ENCODE measurements at regions not wholly inside any gene's neighbourhood (a gene's known extent, or its start where the extent isn't known, plus 50 kb on each side); places are given as distances from the start of the nearest gene placed in this dataset.

- ChIA-PET POLR2A (no interaction called here), CTCF (ENCODE audit: low intra/inter-chr PET ratio, low total read pairs) (no interaction called here)
- ATAC-seq = no peak
- Histone ChIP-seq H3K36me3 (replicated peaks in 1 of 2; ENCODE audit: control insufficient read depth in 1 of 2, insufficient read depth in 2 of 2, low read length in 2 of 2) (no peaks in the 10 kb centered on the region), H3K27ac (ENCODE audit: extremely low read length, insufficient read depth, low read length) (no peak overlapping the region), H2AFZ (ENCODE audit: low read length) (no peak overlapping the region), H3K79me2 (ENCODE audit: insufficient read depth, low read length) (no peaks in the 10 kb centered on the region), H3K4me2 (ENCODE audit: low read depth, low read length) (no peak overlapping the region), H3K27me3 (ENCODE audit: control insufficient read depth in 1 of 2, insufficient read depth in 2 of 2, low read length in 2 of 2) (no peaks in the 10 kb centered on the region), H3K9me3 (ENCODE audit: low read length) (no peaks in the 10 kb centered on the region), H3K4me3 (replicated peaks in 1 of 3; ENCODE audit: insufficient read depth in 1 of 3, low read depth in 2 of 3, low read length in 3 of 3) (no peak overlapping the region), H3K9ac (ENCODE audit: insufficient read depth, low read depth, low read length) (no peak overlapping the region), H3K4me1 (ENCODE audit: insufficient read depth, low read length) (no peaks in the 10 kb centered on the region), H4K20me1 (ENCODE audit: insufficient read depth, low read length) (no peaks in the 10 kb centered on the region)
- BruUV-seq (replicated peaks) = no TSS peak
- FAIRE-seq = no peak
- in situ Hi-C loops (cut with HindIII; ENCODE audit: extremely low pct_ligation_motif_present, low pct_unique_long_range_greater_than_20kb) = no loop called here
- no peak for TF ChIP-seq ZSCAN21 (CRISPR knock-in tag; IDR thresholded peaks at IDR 0.05; ENCODE audit: borderline replicate concordance)
- no peak for TF ChIP-seq EED (CRISPR knock-in tag; IDR thresholded peaks at IDR 0.05)
- TF ChIP-seq ZNF768 (CRISPR knock-in tag; IDR thresholded peaks at IDR 0.05) = no peak
- TF ChIP-seq ZMYM2 (CRISPR knock-in tag; IDR thresholded peaks at IDR 0.05) = no peak
- TF ChIP-seq PTBP1 (IDR thresholded peaks at IDR 0.05; ENCODE audit: low read depth, low read length, poor library complexity, severe bottlenecking) = no peak
- TF ChIP-seq ZNF713 (CRISPR knock-in tag; IDR thresholded peaks at IDR 0.05) = no peak
- no peak for TF ChIP-seq ZNF264 (CRISPR knock-in tag; IDR thresholded peaks at IDR 0.05)
- no peak for TF ChIP-seq ZNF224 (CRISPR knock-in tag; IDR thresholded peaks at IDR 0.05)
- no peak for TF ChIP-seq PHB2 (IDR thresholded peaks at IDR 0.05; ENCODE audit: partially characterized antibody)
- TF ChIP-seq ZNF331 (CRISPR knock-in tag; IDR thresholded peaks at IDR 0.05) = no peak
- no peak for DNase-seq (ENCODE audit: low spot score)
- 85% methylated on average over 4 of the region's 4 CpGs for WGBS (ENCODE audit: low lambda C conversion rate)
- intact Hi-C loops (cut with micrococcal nuclease; ENCODE audit: unreplicated experiment) = no loop called here
These were observed 94.4 kb upstream of the CLCN4 start for GRCh38 chrX:10062352-10062751.

- H3K27me3 ChIP-seq (ENCODE audit: control insufficient read depth in 1 of 2, insufficient read depth in 2 of 2, low read length in 2 of 2) = no peaks in the 10 kb centered on the region
- POLR2A ChIA-PET = no interaction called here
- CTCF ChIA-PET (ENCODE audit: low intra/inter-chr PET ratio, low total read pairs) = no interaction called here
- ATAC-seq (no peak), FAIRE-seq (no peak), DNase-seq (ENCODE audit: low spot score) (no peak)
- H3K4me3 ChIP-seq (replicated peaks in 1 of 3; ENCODE audit: insufficient read depth in 1 of 3, low read depth in 2 of 3, low read length in 3 of 3) = no peak overlapping the region
- H3K36me3 ChIP-seq (replicated peaks in 1 of 2; ENCODE audit: control insufficient read depth in 1 of 2, insufficient read depth in 2 of 2, low read length in 2 of 2) = no peaks in the 10 kb centered on the region
- H3K4me2 ChIP-seq (ENCODE audit: low read depth, low read length) = no peak overlapping the region
- in situ Hi-C loops (cut with HindIII; ENCODE audit: extremely low pct_ligation_motif_present, low pct_unique_long_range_greater_than_20kb) (no loop called here), intact Hi-C loops (cut with micrococcal nuclease; ENCODE audit: unreplicated experiment) (no loop called here)
- H2AFZ ChIP-seq (ENCODE audit: low read length) = no peak overlapping the region
- H3K9ac ChIP-seq (ENCODE audit: insufficient read depth, low read depth, low read length) = no peak overlapping the region
- WGBS (ENCODE audit: low lambda C conversion rate) = 97% methylated on average over 2 of the region's 2 CpGs
- H3K4me1 ChIP-seq (ENCODE audit: insufficient read depth, low read length) = no peaks in the 10 kb centered on the region
- H3K9me3 ChIP-seq (ENCODE audit: low read length) = no peaks in the 10 kb centered on the region
- BruUV-seq (replicated peaks) = no TSS peak
- no peak overlapping the region for H3K27ac ChIP-seq (ENCODE audit: extremely low read length, insufficient read depth, low read length)
- H4K20me1 ChIP-seq (ENCODE audit: insufficient read depth, low read length) = no peaks in the 10 kb centered on the region
- H3K79me2 ChIP-seq (ENCODE audit: insufficient read depth, low read length) = no peaks in the 10 kb centered on the region
- TF ChIP-seq FOXA3 (CRISPR knock-in tag; IDR thresholded peaks at IDR 0.05) (no peak), ASH2L (IDR thresholded peaks at IDR 0.05; ENCODE audit: insufficient read length, low read depth, low read length) (no peak), ZNF703 (CRISPR knock-in tag; IDR thresholded peaks at IDR 0.05; ENCODE audit: borderline replicate concordance) (no peak), CAMTA2 (CRISPR knock-in tag; IDR thresholded peaks at IDR 0.05; ENCODE audit: borderline replicate concordance) (no peak), ZNF18 (CRISPR knock-in tag; IDR thresholded peaks at IDR 0.05; ENCODE audit: insufficient replicate concordance) (no peak), ZBTB20 (CRISPR knock-in tag; IDR thresholded peaks at IDR 0.05; ENCODE audit: borderline replicate concordance, low read depth) (no peak), ZNF20 (CRISPR knock-in tag; IDR thresholded peaks at IDR 0.05) (no peak)
- TF ChIP-seq, protein P1, sequence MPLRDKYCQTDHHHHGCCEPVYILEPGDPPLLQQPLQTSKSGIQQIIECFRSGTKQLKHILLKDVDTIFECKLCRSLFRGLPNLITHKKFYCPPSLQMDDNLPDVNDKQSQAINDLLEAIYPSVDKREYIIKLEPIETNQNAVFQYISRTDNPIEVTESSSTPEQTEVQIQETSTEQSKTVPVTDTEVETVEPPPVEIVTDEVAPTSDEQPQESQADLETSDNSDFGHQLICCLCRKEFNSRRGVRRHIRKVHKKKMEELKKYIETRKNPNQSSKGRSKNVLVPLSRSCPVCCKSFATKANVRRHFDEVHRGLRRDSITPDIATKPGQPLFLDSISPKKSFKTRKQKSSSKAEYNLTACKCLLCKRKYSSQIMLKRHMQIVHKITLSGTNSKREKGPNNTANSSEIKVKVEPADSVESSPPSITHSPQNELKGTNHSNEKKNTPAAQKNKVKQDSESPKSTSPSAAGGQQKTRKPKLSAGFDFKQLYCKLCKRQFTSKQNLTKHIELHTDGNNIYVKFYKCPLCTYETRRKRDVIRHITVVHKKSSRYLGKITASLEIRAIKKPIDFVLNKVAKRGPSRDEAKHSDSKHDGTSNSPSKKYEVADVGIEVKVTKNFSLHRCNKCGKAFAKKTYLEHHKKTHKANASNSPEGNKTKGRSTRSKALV (CRISPR knock-in tag; IDR thresholded peaks at IDR 0.05) = no peak
These were observed 93.8 kb upstream of the CLCN4 start for GRCh38 chrX:10062980-10063379.
